GM21825 (cell line): ENCODE measurements at regions not wholly inside any gene's neighbourhood (a gene's known extent, or its start where the extent isn't known, plus 50 kb on each side); places are given as distances from the start of the nearest gene placed in this dataset.

Source experiments
- ATAC-seq: cut with Tn5 transposase; IDR thresholded peaks from one replicate; pipeline ENCODE4 v1.9.1; 2021; ENCODE audit warnings: mild to moderate bottlenecking, moderate library complexity; ENCODE audit not compliant: unreplicated experiment

DNA sequence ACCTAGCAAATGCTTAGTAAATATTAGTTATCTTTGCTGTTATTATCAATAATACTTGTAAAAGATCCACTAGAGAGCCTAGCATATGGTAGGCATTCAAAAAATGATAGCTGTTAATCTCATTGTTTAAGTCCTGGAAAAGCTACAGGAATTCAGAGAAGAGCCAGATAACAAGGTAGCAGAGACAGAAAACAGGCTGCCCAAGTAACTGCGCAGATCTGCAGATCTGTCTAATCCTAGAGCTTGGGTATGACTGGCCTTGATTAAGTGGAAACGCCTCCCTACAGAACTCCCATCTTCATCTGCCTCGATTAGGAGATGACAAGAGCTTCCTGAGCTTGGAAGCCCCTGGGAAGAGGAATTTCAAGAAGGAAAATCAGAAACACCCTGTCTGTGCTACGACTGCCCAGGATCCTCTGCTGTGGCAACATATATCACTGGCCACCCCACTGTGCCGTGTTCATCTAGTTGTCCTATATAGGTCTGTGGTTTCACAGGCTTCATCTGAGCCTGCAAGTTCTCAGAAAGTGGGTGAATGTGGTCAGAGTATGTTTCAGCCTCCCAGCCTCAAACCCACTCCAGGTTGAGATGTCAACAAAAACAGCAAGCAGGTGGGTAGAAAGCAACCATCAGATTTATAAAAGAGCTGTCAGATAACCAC is 151.5 kb upstream of the PKDCC start:
- ATAC-seq: no peak

- no peak for ATAC-seq
These were observed 148.6 kb upstream of the PKDCC start for GRCh38 chr2:41899189-41899588.

GRCh38 chr2:41900101-41900577 is 147.7 kb upstream of the PKDCC start:
- no peak for ATAC-seq

DNA sequence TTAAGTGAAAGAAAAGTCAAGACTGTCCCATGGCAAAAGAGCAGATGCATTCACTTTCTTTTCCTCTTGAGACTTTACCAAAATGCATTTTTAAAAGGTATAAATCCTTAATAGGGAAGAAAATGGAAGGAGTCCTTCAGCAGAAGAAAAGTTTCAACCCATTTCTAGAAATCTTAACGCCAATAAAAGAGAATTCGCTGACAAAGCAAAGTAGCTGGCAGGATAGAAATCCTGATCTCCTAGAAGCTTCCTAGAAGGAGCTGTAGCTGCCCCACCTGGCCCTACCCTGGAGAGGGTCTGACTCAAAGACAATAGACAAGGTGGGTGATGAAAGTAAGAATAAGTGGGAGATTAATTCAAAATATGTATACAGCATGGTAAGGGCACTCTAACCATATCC is 144.9 kb upstream of the PKDCC start:
- no peak for ATAC-seq

- no peak for ATAC-seq
These were observed 144.2 kb upstream of the PKDCC start for GRCh38 chr2:41903474-41904135.

DNA sequence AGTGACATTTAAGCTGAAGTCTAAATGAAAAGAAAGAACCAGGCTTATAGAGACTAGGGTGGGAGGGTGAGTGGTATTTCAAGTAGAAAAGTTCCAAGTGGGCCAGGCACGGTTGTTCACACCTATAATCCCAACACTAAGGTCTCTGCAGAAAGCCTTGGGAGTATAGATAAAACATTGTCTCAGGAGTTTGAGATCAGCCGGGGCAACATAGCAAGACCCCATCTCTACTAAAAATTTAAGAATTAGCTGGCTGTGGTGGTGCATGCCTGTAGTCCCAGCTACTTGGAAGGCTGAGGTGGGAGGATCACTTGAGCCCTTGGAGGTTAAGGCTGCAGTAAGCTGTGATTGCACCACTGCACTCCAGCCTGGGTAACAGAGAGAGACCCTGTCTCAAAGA is 143.4 kb upstream of the PKDCC start:
- no peak for ATAC-seq

DNA sequence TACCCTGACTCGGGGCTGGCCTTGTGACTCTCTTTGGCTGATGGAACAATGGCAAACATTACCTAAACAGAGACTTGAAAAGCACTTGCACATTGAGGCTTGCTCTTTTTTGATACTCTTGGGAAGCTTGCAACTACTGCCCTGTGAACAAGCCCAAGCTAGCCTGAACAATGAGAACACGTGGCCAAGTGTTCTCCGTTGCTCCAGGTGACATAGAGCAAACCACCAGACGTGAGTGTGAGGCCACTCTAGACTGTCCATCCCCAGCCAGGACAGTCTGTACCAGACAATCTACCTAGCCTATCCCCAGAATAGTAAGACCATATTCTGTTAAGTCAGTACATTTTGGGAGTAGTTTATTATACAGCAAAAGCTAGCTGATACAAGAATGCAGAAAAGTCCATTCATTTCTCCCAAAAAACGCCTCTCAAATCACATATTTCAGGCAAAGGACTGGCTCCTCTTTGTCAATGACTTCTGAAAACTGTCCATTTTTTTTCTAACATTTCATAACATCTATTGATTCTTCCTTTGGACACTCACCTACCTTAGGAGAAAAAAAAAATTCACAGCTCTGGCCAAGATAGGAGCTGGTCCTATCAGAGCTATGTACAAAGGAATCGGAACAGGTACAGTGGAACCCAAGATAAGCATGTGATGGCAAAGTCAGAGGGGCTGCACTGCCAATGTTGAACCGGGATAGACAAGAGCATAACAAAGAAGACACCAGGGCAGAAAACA is 142.1 kb upstream of the PKDCC start:
- no peak for ATAC-seq

DNA sequence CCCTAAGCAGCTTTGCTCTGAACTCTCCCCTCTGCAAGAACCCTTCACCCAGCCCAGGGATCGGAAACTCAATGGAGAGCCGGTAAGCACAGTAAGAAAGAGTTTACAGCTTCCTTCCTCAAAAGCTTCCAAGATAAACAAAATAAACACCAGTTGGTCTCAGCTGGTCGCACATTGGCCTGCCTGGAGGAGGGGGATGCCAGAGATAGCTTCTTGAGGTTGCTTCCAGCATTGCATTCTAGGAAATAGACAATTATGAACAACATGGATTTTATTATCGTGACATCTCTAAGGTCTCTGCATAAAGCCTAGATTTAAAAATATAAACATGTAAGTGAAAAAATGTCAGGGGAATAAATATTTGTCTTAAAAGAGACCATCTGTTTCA is 141.5 kb upstream of the PKDCC start:
- no peak for ATAC-seq

DNA sequence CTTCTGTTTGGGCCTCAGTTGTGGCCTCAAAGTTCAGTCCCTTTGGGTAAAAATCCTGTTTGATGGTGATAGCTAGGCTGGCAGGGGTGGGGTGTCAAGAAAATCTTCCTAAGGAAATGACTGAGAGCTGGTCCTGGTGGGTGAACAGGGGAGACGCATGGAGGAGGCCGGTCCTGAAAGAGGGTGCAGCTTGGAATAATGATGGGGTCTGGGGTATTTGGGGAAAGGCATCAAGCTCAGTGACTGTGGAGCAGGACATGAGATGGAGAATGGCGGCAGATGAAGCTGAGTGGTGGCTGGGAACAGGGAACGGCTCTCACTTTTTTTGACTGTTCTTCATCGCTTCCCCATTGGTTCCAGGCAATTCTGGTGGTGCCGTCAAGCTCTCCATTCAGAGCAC is 140.7 kb upstream of the PKDCC start:
- no peak for ATAC-seq

DNA sequence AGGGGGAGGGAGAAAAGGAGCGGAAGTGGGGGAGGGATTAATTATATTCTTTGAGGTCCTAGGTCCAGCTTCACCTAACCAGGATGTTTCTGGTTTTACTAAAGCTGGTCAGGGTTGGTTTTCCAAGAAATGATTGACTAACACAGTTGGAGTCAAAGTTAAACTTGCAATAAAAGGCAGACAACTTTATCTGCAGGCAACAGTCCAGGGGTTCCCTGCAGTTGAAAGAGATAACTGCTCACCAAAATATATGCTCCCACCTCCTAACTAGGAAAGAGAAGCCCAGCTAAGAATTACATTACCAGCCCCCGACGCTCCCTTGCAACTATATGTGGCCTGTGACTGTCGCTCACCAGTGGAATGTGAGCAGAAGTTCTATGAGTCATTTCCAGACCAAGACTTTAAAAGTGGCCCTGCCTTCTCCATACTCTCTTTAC is 140.0 kb upstream of the PKDCC start:
- no peak for ATAC-seq

- ATAC-seq: no peak
These were observed 139.5 kb upstream of the PKDCC start for GRCh38 chr2:41908349-41908748.

- no peak for ATAC-seq
These were observed 138.2 kb upstream of the PKDCC start for GRCh38 chr2:41909584-41909983.

DNA sequence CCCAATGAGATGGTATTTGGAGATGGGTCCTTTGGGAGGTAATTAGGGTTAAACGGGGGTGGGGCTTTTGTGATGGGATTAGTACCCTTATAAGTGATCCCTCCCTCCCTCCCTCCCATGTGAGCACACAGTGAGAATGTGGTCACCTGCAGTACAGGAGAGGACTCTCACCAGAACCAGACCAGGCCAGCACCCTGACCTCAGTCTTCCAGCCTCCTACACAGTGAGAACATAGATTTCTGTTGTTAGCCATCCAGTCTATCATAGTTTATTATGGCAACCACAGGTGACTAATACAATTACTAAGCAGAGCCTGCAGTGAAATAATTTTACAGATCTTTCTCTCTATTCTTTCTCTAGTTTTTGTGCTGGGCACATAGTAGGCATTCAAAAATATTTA is 137.7 kb upstream of the PKDCC start:
- ATAC-seq: no peak

DNA sequence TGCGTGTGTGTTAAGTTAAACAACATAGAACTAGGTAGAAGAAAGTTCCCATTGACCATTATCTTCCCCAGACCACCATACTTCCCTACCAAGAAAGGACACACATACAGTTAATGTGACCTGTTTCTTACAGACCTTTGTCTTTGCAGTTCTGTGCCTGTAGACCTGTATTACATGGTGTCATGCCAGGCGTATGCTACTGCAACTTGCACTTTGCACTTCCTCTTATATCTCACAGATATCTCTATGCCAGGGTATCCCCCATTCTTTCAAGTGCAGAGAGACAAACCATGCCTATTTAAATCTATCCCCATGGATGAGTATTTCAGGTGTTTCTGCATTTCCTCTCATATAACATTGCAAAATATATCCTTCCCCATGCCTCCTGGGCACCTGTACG is 136.8 kb upstream of the PKDCC start:
- ATAC-seq: no peak

- ATAC-seq: no peak
These were observed 135.5 kb upstream of the PKDCC start for GRCh38 chr2:41912337-41912736.

DNA sequence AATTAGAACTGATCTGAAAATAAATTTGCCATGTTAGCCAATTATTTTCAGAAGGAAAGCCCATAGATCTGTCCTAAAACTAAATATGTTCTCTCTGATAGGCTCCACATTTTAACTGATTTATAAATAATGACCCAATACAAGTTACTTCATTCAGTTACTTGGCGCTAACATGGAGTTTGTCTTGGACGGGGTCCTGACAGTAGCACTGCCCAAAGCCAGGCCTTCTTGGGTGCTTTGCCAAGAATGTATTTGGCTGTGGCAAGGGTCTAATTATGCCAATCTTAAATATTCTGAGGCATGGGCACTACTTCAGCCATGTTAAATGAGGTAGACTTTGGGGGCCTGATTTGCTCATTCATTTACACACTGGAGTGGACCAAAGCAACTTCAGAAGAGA is 135.0 kb upstream of the PKDCC start:
- ATAC-seq: no peak

- ATAC-seq: no peak
These were observed 134.5 kb upstream of the PKDCC start for GRCh38 chr2:41913311-41913710.

- ATAC-seq: no peak
These were observed 133.8 kb upstream of the PKDCC start for GRCh38 chr2:41913921-41914609.

- ATAC-seq: no peak
These were observed 132.9 kb upstream of the PKDCC start for GRCh38 chr2:41914936-41915335.

DNA sequence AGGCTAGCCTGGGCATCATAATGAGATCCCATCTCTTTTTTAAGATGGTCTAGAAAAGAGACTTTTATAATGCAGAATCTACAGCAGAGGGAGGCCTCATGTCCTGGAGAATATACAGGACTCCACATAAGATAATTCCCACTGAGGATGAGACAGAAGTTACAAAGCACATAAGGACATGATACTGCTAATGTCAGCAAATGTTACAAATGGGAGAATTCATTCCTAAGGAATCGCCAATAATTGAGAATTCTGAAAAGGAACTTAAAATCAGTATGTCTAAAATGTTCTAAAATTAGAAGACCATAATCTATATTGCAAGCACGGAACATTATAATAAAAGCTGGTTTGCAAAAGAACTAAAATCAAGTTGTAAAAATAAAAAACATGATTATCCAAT is 131.6 kb upstream of the PKDCC start:
- no peak for ATAC-seq

DNA sequence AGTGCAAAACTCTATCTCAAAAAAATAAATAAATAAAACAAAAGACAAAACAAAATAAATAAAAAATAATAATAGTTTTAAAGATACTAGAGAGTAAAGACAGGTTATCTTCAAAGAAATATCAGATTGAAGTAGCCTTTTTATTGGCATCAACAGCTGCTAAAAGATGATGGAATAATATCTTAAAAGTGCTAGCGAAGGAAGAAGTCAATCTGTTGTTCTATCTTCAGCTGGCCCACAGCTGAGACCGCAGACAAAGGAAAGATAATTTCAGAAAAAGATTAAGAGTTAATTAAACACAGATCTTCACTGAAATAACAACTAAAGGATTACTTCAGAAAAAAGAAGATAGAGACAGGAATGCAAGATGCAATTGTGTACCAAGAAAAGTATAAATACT is 130.2 kb upstream of the PKDCC start:
- ATAC-seq: no peak
